ENCODE measurements at regions not wholly inside any gene's neighbourhood (a gene's known extent, or its start where the extent isn't known, plus 50 kb on each side); places are given as distances from the start of the nearest gene placed in this dataset.

DNA sequence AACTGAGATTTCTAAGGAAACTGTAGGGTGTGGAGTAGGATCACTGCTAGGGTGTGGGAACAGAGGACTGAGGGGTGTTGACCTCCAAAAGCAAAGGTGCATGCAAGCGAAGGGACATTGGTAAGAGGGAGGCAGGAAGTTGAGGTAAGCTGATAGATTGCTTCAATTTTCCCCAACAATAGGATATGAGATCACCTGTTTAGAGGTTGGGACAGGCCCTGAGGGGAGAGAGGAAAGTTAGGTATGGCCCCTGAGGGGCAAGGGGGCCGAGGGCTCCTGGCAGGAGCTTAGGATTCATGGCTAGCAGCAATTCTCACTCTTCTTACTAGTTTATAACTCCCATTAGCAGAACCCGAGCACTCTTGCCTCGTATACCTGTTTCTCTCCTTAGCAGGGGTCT, 106.8 kb upstream of the RPS6KA2 start:
- no peak for DNase-seq (ENCODE audit: low read depth in 1 of 2, low spot score in 1 of 2)

DNA sequence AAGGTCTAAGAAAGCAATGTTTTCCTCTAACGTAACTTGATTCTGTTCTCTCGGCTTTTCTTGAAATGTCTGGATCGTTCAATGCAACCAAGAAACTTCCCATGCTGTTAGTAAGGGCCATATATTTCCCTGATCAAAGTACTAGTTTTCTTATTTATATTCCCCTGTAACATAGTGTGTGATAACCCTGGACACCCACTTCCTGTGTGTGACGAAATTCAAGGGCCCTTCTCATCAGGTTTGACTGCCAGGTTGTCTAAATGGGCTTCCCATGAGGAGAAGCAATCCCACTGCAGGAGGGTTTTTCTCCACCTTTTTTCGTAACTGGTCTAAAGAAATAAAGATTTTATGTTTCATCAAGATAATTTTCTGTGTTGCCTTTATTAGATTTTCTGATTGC, 102.6 kb upstream of the RPS6KA2 start:
- DNase-seq (ENCODE audit: low read depth in 1 of 2, low spot score in 1 of 2): no peak

DNA sequence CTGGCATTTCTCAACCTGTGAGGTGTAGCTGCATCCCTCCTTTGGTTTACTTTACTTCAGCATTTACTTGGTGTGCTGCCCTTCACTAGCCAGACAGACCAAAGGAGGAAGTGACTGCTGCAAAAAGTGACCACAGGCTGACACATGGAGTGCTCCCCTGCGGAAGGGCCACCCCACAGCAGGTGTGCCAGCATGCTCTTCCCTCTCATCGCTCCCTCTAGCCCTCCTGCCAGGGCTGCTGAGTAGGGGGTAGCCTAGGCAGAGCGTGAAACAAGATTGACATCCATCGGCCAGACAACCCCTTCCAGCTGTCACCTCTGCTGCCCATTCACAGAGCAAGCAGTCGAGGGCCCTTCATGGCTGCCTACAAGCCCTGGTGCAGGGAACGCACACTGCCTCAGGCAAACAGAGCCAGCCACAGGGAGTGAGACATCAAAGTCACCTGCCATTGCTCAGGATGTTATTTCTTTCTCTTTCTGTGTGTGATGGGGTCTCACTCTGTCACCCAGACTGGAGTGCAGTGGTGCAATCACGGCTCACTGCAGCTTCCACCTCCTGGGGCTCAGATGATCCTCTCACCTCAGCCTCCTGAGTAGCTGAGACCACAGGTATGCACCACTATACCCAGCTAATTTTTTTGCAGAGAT, 102.0 kb upstream of the RPS6KA2 start:
- no peak for DNase-seq (ENCODE audit: low read depth in 1 of 2, low spot score in 1 of 2)

DNA sequence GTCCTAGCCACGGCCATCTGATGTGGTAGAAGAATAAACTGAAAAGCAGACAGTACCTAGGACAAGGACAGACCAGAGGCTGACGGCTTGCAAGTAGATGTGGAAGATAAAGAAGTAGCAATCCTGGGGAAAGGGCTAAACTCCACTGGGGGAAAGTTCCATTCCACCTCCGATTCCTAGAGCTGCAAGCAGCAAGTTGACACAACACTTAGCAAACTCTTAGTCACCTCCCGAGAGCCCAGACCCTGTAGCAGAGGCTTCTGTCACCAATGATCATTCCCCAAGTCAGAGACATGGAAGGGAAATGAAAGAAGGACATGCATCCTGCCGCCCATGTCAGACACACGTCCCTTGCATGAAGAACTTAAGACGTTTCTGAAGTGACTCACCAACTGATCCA, 99.2 kb upstream of the RPS6KA2 start:
- no peak for DNase-seq (ENCODE audit: low read depth in 1 of 2, low spot score in 1 of 2)

DNA sequence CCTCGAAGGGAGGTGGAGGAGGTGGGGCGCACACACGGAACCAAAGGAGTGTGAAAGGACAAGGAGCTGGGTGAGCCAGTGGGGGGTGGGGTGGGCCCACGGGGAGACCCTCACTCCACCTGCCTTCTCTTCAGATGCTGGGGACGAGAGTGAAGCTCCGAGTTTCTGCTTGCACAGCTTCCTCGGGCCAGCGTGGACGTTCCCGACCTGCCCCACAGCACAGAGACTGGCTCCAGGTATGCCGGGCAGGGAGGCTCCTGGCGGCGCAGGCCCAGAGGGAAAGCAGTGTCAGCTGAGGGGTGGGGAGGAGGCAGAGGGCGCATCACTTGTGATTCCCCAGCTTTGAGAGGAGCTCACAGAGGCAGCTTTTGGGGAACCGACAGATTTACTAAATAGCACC, 98.5 kb upstream of the RPS6KA2 start:
- DNase-seq (ENCODE audit: low read depth in 1 of 2, low spot score in 1 of 2): no peak

DNA sequence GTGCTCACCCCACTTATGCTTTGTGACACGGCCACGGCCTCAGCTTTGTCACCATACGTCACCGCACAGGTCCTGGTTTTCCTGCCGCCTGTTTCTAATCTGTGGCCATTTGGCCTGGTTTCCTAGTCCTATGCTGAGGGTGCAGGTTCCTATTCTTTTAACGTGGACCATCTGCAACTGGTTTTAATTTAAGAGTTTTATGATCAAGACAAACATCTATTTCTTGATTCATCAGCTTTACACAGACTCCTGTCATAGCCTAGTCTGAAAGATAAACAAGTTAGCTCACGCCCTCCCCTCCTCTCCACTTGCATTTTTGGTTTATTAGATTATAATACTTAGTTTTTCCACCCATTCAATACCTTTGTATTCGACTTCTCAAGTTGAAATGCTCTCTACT, 97.5 kb upstream of the RPS6KA2 start:
- DNase-seq (ENCODE audit: low read depth in 1 of 2, low spot score in 1 of 2): no peak

DNA sequence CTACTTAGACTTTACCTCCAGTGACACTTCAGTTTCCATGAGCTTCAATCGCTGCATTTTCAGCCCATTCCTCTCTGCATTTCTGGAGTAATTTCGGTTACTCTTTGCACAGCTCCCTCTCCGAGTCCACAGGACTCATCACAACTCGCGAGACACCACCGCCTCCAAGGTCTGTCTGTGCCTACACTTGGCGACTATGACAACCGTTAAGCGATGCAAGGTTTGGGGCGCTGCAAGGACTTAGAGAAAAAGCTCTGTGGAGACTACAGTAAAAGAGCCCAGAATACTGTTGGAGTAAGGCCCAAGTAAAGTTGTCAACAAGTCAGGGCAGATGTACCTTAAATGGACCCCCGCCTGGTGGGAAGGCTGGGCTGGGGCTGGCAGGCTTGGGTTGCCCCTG, 95.7 kb upstream of the RPS6KA2 start:
- DNase-seq (ENCODE audit: low read depth in 1 of 2, low spot score in 1 of 2): no peak

DNA sequence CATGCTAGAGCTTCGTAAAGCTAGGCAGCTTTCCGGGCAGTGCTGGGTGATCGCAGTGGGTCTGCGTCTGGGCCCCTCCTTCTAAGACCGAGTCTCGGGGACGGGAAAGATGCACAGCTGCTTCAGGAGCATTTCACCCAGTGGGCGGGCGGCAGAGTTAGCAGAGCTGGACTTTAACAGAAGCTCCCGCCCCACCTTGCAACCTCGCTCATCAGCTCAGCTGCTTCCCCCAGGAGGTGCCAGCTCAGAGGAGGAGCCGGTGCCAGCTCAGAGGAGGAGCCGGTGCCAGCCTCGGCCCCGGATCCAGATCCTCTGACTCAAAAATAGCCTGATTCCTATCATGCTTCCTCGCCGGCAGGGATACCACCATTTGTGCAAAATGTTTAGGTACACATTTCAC, 94.5 kb upstream of the RPS6KA2 start:
- DNase-seq (ENCODE audit: low read depth in 1 of 2, low spot score in 1 of 2): no peak

DNA sequence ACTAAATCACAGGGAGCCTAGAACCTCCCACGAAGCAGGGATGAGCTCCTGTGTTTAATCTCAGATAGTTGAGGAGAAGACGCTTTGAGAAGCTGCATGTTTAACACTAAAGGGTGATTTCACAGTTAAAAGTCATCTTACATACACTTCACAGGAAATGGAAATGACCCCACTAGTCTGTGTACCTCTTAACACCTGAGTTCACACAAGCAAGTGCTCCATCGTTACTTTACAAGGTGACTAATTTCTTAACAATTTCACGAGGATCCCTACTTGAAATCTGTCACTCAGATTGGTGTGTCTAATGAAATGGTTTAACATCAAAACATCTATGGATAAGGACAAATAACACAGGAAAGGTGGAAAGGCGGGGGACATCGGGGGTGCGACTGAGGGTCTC, 93.8 kb upstream of the RPS6KA2 start:
- no peak for DNase-seq (ENCODE audit: low read depth in 1 of 2, low spot score in 1 of 2)

DNA sequence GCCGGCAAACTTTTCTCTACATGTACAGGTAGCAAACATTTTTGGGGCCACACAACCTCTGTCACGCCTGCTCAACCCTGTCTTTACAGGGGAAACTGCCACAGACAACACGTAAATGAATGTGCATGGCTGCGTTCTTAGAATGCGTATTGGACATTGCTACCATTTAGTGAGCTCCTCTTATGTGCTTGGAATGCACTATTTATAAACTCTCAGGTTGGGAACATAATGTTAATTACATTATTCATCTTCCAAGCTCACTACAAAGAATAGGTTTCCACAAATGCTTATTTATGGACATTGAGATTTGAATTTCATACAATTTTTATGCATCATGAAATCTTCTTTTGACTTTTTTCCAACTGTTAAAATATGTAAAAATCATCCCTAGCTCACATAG, 92.0 kb upstream of the RPS6KA2 start:
- DNase-seq (ENCODE audit: low read depth in 1 of 2, low spot score in 1 of 2): no peak

DNA sequence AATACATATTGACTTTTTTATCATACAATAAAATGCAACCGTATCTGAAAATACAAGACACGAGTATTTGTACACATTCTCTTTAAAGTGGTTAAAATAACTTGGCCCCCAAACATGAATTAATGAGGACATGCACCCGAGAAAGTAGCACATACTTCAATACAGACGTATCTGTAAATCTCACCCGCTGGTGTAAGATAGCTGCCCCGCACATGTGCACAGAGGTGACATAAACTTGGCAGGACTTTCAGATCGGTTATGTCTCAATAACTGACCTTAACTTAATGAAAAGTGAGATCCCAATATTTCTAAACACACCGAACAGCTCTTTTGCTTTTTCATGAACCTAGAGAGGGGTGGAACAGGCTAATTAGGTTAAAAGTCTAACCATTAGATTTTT, 91.5 kb upstream of the RPS6KA2 start:
- no peak for DNase-seq (ENCODE audit: low read depth in 1 of 2, low spot score in 1 of 2)

DNA sequence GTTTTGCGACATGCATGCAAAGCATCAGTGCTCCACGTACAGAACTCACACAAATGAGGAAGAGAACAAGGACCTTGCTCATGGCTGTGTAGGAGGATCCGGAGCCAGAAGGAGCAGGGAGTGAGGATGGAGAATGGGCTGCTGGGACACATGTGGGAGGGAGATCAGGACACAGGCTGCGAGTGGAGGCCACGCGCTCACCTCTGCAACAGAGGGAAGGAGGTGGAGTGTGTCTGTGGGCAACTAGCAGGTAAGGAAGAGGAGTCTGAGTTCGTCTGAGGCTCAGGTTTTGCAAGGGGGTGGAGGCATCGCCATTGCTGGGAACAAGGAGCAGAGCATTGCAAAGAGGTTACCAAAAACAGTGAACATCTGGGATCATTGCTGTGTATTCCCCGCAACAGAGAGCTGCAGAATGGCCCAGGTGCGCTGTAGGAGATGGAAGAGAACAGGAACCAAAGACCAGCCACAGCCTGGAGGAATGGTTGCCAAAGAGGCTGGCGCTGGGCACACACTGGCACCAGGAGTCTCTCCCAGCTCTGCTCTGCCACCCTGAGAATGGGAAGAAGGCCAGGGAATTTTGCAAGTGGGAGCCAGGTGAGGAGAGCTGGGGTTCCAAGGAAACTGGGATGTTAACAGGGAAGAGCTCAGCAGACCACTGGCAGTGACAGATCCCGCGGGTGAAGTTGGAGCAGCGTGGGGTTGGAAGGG, 90.0 kb upstream of the RPS6KA2 start:
- DNase-seq (ENCODE audit: low read depth in 1 of 2, low spot score in 1 of 2): no peak

DNA sequence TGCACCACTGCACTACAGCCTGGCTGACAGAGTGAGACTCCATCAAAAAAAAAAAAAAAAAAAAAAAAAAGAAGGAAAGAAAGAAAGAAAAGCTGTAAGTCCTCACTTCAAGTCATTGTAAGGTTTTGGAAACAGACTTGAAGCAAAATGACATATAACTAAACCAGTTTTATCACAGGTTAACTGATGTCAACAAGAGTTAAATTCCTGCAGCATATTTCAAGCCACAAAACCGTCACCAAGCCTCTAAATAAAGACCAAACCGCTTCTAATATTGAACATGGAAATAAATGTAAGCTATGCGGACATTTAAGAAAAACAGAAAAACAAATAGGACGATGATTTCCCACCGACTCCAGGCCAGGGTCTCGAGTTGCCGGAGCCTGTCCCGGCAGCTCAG, 88.9 kb upstream of the RPS6KA2 start:
- no peak for DNase-seq (ENCODE audit: low read depth in 1 of 2, low spot score in 1 of 2)

DNA sequence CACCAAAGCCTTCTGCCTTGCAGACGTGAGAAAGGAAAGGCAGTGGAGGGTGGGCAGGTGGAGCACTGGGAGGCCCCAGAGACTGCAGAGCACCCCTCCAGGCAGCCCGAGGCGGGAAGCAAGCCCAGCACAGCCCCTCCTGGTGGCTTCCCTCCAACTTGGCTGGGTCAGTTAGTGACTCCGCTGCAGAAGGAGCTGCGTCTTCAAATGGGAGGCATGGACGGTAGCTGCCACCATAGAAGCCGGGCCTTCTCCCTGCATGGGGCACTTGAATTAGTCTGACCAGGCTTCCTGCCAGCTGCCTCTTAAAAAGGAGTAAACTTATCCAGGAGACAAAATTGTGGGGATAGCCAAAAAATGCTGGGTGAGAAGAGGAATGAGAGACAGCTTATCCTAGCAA, 88.0 kb upstream of the RPS6KA2 start:
- no peak for DNase-seq (ENCODE audit: low read depth in 1 of 2, low spot score in 1 of 2)

DNA sequence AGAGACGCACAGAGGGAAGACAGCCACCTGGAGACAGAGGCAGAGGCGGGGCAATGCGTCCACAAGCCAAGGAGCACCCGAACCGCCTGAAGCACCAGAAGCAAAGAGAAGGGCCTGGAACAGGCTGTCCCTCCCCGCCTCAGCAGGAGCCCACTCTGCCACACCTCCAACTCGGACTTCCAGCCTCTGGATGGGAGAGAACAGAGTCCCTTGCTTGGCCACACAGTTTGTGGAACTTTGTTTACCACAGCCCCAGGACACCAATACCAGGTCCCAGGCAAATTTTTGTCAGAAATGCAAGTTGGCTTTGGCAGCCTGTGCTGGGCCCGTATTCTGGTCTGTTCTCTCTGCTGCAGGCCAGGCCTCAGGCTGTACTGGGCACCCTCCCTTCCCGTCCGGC, 87.5 kb upstream of the RPS6KA2 start:
- DNase-seq (ENCODE audit: low read depth in 1 of 2, low spot score in 1 of 2): no peak

DNA sequence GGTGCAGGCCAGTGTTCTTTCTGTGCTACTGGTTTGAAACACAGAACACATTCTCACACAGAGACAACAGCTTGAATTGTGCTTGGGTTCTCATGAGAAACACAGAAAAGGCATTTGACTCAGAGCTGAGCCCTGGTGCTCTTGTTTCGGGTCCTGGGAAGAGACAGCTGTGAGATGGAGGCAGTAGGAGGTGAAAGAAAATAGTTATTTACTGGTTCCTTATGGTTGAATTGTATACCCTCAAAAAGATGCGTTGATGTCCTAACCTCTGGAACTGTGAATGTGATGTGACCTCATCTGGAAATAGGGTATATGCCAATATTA, 87.1 kb upstream of the RPS6KA2 start:
- no peak for DNase-seq (ENCODE audit: low read depth in 1 of 2, low spot score in 1 of 2)

DNA sequence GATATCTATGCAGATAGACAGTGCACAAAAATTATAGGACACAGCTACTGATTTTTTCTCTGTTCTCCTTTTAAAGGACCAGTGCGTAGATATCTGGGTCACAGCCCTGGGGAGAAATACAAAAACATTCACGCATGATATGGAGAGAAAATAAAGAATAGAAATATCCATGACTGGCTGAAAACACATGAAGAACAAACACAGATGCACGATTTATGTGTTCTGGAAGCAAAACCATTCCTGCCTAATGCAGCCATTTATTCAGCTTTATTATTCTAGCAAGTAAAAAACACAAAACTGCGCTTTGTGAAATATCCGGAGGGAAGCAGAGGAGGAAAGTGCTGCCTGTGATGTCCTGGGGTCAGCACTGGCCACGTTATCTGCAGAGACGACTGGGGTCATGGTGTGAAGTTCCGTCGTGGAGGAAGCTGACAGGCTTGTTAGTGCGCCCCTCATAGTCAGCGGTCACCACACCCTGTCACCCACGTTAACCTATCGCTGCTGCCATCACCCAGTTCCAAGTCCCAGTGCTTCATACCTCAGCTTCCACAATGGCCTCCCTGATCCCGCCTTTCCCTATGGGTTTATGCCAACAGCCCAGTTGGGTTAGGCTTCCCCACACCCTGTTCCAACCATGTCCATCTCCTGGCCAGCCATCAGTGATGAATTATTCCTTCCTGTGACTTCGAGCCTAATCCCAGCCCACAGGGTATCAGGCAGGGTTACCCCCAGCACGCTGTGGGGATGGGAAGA, 86.6 kb upstream of the RPS6KA2 start:
- no peak for DNase-seq (ENCODE audit: low read depth in 1 of 2, low spot score in 1 of 2)

DNA sequence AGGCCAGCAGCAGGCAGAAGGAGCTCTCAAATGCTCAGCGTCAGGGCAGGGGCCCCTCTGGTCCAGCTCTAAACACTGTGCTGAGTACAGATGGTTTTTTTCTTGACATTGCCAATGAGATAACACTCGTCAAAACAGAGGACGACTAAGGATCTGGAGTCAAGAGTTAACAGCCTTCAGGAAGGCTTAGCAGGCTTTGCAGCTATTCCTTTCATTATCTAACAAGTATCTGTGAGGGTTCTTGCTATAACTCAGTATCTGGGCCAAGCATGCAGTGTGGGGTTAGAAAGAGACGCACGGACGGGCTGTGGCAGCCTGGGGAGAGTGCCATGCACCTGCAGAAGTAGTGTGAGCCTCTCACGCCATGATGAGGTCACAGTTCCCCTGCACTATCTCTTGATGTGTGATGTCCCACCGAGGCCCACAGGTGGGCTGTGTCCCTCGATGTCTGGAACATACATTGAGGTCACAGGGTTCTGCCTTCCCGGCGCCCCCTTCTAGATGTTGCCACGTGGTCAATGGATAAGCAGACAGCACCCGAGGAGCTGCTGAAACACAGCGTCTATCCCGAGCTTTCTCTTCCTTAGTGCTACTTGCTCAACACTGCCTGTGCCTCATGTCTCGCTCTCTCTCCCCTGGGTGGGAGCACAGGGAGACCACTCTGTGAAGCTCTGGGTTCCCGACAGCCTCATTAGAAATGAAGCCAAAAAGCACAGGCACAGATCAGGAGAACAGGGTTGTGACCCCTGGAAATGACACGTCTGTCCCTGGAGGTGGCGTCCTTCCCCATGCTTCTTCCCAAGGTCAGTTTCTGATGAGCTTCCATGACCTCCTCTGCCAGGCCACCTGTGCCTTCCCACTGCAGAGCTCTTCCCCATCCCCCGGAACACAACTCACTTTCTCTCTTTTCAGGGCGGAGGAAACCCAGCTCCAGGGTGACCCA, 85.5 kb upstream of the RPS6KA2 start:
- DNase-seq (ENCODE audit: low read depth in 1 of 2, low spot score in 1 of 2): no peak

DNA sequence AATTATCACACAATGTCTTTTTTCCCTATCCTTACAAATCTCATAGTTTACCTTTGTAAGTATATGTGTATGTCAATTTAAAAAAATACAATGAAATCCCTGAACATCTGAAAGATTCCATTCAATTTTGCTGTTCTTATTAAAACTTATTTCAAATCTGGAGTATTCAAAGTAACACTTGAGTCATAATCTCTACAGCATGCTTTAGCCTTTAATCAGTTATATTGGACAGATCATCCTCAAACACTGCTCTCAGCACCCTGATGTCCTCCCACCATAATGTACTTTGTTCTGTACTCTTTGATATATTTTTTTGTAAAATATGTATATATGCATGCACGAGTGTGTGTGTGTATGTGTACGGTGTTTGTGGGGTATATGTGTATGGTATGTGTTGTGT, 83.0 kb upstream of the RPS6KA2 start:
- no peak for DNase-seq (ENCODE audit: low read depth in 1 of 2, low spot score in 1 of 2)

DNA sequence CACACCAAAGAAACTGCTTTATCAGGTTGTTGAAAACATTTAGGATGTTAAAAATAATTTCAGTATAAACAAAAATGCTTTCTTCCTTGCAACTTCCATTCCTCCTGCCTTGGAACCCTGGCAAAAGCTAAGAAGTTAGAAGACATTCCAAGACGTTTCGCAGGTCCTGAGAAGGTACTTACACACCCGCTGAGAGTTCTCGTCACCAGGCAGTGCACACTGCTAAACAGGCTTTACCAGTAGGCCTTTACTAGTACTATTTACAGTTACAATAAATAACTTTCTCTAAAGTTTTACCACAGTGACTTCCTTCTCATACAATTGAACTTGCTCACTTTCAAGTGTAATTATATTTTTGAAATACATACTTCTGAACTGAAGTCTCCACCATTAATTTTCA, 81.4 kb upstream of the RPS6KA2 start:
- no peak for DNase-seq (ENCODE audit: low read depth in 1 of 2, low spot score in 1 of 2)

DNA sequence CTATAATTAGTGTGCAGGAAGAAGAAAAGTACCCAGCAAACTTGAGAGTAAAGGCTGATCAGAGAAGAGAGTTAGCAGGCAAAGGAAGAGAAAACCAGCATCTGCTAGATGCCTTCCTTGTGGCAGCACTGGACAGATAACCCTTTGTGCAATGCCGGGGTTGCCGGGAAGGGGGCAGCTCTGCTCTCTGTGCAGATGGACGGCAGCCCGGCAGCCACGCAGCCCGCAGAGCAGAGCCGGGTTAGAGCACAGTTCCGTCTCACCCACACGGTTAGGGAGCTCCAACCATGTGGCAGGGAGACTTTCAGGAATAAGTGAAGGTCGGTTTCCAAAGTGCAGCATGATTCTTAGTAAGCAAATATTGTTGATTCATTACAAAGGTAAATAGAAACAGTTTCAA, 80.0 kb upstream of the RPS6KA2 start:
- no peak for DNase-seq (ENCODE audit: low read depth in 1 of 2, low spot score in 1 of 2)

DNA sequence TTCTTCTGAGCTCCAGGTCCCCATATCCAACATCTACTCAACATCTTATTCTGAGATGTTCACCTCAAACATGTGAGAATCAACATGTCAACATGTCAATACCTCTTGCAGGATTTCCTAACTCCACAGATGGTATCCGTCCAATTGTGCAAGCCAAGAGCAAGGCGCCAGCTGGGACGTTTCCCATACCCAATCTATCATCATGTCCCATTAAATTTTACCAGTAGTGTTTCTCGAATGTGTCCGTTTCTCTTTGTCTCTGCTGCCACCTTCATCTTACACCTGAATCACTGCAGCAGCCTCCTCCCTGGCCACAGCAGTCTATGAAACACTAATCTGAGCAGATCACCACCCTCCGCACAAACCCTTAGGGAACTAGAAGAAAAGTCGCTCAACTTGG, 78.0 kb upstream of the RPS6KA2 start:
- DNase-seq (ENCODE audit: low read depth in 1 of 2, low spot score in 1 of 2): no peak

Data from activated T-helper 1 cell treated with anti-CD3 and anti-CD28 coated beads, Interleukin-2, amount 50 U/mL, for 16 hours (primary cell).